Neural crest cell (in vitro differentiated cells): ENCODE measurements at regions not wholly inside any gene's neighbourhood (a gene's known extent, or its start where the extent isn't known, plus 50 kb on each side); places are given as distances from the start of the nearest gene placed in this dataset.
"Not testable (repeated sequence)": the region's sequence is repeated elsewhere in the genome, so short reads cannot be mapped to it uniquely, and the experiment has no call there.

Source experiments
- DNase-seq: peaks from one replicate; pipeline ENCODE4 v3.0.0; 2021; ENCODE audit warnings: low read depth, mixed read lengths, low spot score
- H3K27ac Mint-ChIP-seq: one replicate; pipeline ENCODE4 v1.8.0; 2021; ENCODE audit warnings: mild to moderate bottlenecking, mixed read lengths; ENCODE audit not compliant: unreplicated experiment
- H3K27me3 Mint-ChIP-seq: 2 replicates; pipeline ENCODE4 v1.8.0; 2021; ENCODE audit warnings: low read depth, mild to moderate bottlenecking, mixed read lengths
- H3K36me3 Mint-ChIP-seq: 2 replicates; pipeline ENCODE4 v1.8.0; 2021; ENCODE audit warnings: low read depth, mild to moderate bottlenecking, mixed read lengths
- H3K4me1 Mint-ChIP-seq: 2 replicates; pipeline ENCODE4 v1.8.0; 2021; ENCODE audit warnings: mixed read lengths
- H3K4me3 Mint-ChIP-seq: one replicate; pipeline ENCODE4 v1.8.0; 2021; ENCODE audit warnings: mild to moderate bottlenecking, mixed read lengths
- H3K9me3 Mint-ChIP-seq: 2 replicates; pipeline ENCODE4 v1.8.0; 2021; ENCODE audit warnings: mixed read lengths
- CTCF ChIP-seq: fragments of 200-600 bp; sonication (generic); conservative IDR thresholded peaks from 2 replicates; pipeline ENCODE4 v1.5.0; 2021; ENCODE audit warnings: antibody characterized with exemption, mild to moderate bottlenecking

- Mint-ChIP-seq H3K27me3 (no peaks in the 10 kb centered on the region), H3K27ac (no peak overlapping the region), H3K4me3 (no peak overlapping the region), H3K36me3 (no peaks in the 10 kb centered on the region), H3K4me1 (no peaks in the 10 kb centered on the region), H3K9me3 (no peaks in the 10 kb centered on the region)
- no peak for TF ChIP-seq CTCF
- no peak for DNase-seq
Observed at GRCh38 chr12:33752854-33753253, 269.4 kb upstream of the ALG10 start.

DNA sequence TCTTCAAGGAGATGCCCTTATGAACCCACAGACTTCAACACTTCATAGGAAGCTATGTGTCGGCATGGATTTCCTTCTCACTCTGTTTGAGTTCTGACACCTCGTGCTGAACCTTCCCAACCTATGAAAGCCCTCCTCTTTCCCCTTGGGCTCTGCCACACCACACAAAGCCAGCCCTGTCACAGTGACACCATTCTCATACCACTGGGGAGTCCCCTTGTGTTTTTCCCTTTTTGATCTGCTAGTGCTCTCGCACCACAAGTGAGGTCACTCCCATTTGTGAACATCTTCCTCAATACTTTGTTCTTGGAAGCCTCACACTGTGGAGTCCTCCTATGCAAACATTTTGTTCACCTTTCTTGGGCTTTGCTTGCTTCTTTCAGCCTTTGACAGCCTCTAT lies 264.6 kb upstream of the ALG10 start:
- TF ChIP-seq CTCF, result no peak
- no peak for DNase-seq
- Mint-ChIP-seq H3K27me3 (peaks cover 3% of the 10 kb centered on the region), H3K4me3 (no peak overlapping the region), H3K27ac (no peak overlapping the region), H3K9me3 (no peaks in the 10 kb centered on the region), H3K4me1 (no peaks in the 10 kb centered on the region), H3K36me3 (no peaks in the 10 kb centered on the region)

- Mint-ChIP-seq H3K9me3 (no peaks in the 10 kb centered on the region), H3K27me3 (peaks cover 7% of the 10 kb centered on the region), H3K27ac (no peak overlapping the region), H3K4me3 (no peak overlapping the region), H3K36me3 (no peaks in the 10 kb centered on the region), H3K4me1 (no peaks in the 10 kb centered on the region)
- no peak for DNase-seq
- TF ChIP-seq CTCF, result no peak
Observed at GRCh38 chr12:33759279-33759678, 263.0 kb upstream of the ALG10 start.

- Mint-ChIP-seq H3K27ac (no peak overlapping the region), H3K9me3 (no peaks in the 10 kb centered on the region), H3K36me3 (no peaks in the 10 kb centered on the region), H3K4me1 (no peaks in the 10 kb centered on the region), H3K27me3 (peaks cover 7% of the 10 kb centered on the region), H3K4me3 (no peak overlapping the region)
- TF ChIP-seq CTCF, result no peak
- DNase-seq, result no peak
Observed at GRCh38 chr12:33763331-33763730, 259.0 kb upstream of the ALG10 start.

- H3K4me1 Mint-ChIP-seq, result no peaks in the 10 kb centered on the region
- no peak for DNase-seq
- no peak for TF ChIP-seq CTCF
- no peaks in the 10 kb centered on the region for H3K27me3 Mint-ChIP-seq
- no peaks in the 10 kb centered on the region for H3K36me3 Mint-ChIP-seq
- no peak overlapping the region for H3K4me3 Mint-ChIP-seq
- H3K27ac Mint-ChIP-seq, result no peak overlapping the region
- H3K9me3 Mint-ChIP-seq, result peaks cover 15% of the 10 kb centered on the region
Observed at GRCh38 chr12:33770652-33771051, 251.6 kb upstream of the ALG10 start.

DNA sequence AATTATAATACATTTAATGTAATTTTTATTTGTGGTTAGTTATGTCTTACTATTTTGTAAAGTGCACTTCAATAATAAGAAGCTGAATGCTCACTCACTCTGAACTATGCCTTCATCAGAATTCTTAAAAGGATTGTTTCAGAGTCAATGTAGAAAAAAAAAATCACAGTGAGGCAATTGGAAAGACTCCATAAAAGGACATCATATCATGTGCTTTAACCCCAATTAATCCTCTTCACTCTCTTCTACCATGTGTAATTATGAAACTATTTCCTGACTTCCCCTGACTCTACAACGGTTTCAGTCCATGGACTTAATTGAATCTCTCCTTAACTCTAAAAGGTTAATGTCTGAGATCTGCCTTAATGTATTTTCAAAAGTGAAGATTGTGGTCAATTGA lies 250.4 kb upstream of the ALG10 start:
- no peak for TF ChIP-seq CTCF
- Mint-ChIP-seq H3K36me3 (no peaks in the 10 kb centered on the region), H3K4me1 (no peaks in the 10 kb centered on the region), H3K9me3 (peaks cover 17% of the 10 kb centered on the region), H3K27me3 (no peaks in the 10 kb centered on the region), H3K4me3 (no peak overlapping the region), H3K27ac (no peak overlapping the region)
- DNase-seq, result no peak

DNA sequence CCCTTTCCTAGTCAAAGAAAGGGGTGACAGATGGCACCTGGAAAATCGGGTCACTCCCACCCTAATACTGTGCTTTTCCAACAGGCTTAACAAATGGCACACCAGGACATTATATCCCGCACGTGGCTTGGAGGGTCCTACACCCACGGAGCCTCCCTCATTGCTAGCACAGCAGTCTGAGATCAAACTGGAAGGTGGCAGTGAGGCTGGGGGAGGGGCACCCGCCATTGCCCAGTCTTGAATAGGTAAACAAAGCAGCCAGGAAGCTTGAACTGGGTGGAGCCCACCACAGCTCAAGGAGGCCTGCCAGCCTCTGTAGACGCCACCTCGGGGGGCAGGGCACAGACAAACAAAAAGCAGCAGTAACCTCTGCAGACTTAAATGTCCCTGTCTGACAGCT lies 249.2 kb upstream of the ALG10 start:
- H3K27me3 Mint-ChIP-seq, H3K4me3 Mint-ChIP-seq, H3K27ac Mint-ChIP-seq, H3K36me3 Mint-ChIP-seq, DNase-seq, H3K4me1 Mint-ChIP-seq: not testable (repeated sequence)
- H3K9me3 Mint-ChIP-seq, result peaks cover 17% of the 10 kb centered on the region
